ENCODE measurements at regions not wholly inside any gene's neighbourhood (a gene's known extent, or its start where the extent isn't known, plus 50 kb on each side); places are given as distances from the start of the nearest gene placed in this dataset.

DNA sequence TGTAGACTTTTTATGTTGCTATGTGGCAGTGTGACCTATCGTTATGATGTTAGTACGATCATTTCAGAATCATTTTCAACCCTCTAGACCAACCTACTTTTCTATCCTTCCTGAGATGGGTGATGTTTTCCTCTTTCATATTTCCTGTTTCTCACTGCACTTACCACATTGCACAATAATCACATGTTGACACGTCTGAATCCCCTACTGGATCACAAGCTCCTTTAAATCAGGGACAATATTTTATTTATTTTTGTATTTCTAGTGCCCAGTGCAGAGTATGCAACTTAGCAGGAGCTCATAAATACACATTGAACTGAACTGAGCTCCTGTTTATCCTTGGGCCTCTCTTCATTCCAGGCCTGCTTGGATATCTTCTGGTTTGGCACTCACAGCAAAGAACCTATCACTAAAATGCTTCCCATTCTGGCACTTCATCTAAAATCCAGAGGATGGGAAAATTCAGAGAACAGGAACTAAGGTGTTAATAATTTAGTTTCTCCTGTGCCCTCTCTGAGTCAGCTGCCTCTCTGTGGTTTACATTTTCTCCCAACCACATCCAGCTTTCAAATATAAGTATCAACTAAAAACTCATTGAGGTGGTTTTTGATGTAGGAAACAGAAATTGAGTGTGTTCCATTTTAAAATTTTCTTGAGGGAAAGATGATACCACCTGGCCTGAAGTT lies 69.4 kb upstream of the DYRK2 start:
- Mint-ChIP-seq H3K27me3 (ENCODE audit: insufficient read depth, unreplicated experiment) (peaks cover 6% of the 10 kb centered on the region), H3K4me1 (ENCODE audit: low read depth, unreplicated experiment) (no peaks in the 10 kb centered on the region), H3K4me3 (ENCODE audit: unreplicated experiment) (no peak overlapping the region), H3K27ac (ENCODE audit: unreplicated experiment) (no peak overlapping the region), H3K36me3 (ENCODE audit: insufficient read depth, unreplicated experiment) (no peaks in the 10 kb centered on the region), H3K9me3 (ENCODE audit: unreplicated experiment) (peaks cover 9% of the 10 kb centered on the region)
- ChIA-PET CTCF (no interaction called here), POLR2A (no interaction called here)
- DNase-seq = no peak
- H3K4me3 ChIP-seq (ENCODE audit: low read depth, low read length) = no peak overlapping the region
- H3K36me3 ChIP-seq (ENCODE audit: control insufficient read depth, insufficient read depth, low read length) = no peaks in the 10 kb centered on the region
- no peaks in the 10 kb centered on the region; the same call in 1 of the 2 replicates for H3K27me3 ChIP-seq (replicated peaks; ENCODE audit: control insufficient read depth, insufficient read depth, low read length)
- TF ChIP-seq, protein P1, sequence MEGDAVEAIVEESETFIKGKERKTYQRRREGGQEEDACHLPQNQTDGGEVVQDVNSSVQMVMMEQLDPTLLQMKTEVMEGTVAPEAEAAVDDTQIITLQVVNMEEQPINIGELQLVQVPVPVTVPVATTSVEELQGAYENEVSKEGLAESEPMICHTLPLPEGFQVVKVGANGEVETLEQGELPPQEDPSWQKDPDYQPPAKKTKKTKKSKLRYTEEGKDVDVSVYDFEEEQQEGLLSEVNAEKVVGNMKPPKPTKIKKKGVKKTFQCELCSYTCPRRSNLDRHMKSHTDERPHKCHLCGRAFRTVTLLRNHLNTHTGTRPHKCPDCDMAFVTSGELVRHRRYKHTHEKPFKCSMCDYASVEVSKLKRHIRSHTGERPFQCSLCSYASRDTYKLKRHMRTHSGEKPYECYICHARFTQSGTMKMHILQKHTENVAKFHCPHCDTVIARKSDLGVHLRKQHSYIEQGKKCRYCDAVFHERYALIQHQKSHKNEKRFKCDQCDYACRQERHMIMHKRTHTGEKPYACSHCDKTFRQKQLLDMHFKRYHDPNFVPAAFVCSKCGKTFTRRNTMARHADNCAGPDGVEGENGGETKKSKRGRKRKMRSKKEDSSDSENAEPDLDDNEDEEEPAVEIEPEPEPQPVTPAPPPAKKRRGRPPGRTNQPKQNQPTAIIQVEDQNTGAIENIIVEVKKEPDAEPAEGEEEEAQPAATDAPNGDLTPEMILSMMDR (IDR thresholded peaks at IDR 0.05; ENCODE audit: insufficient read depth in 1 of 2, low read depth in 1 of 2, low read length in 1 of 2, severe bottlenecking in 1 of 2, unreplicated experiment in 1 of 2) = no peak
- no peaks in the 10 kb centered on the region for H3K9me3 ChIP-seq
- H3K4me1 ChIP-seq = no peaks in the 10 kb centered on the region
- intact Hi-C loops (cut with micrococcal nuclease; ENCODE audit: unreplicated experiment) = no loop called here
- no TSS peak for BruUV-seq (replicated peaks)

DNA sequence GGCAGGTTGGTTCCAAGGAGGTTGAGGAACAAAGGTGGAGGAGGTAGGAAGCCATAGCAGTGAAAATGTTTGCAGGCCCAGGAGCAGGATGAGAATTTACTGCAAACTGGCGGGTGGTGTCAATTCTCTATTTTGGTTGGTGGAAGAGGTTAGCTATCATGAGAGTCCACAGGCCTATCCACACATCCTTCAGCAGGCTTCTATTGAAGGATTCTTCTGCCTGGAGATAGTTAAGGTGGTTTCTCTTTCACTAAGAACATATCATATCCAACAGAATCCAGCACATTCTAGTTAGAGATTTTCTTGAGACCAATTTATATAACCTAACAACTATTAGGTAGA lies 68.9 kb upstream of the DYRK2 start:
- no peaks in the 10 kb centered on the region for H3K4me1 Mint-ChIP-seq (ENCODE audit: low read depth, unreplicated experiment)
- no peak overlapping the region for H3K27ac Mint-ChIP-seq (ENCODE audit: unreplicated experiment)
- ChIA-PET CTCF (no interaction called here), POLR2A (no interaction called here)
- no peaks in the 10 kb centered on the region for H3K36me3 ChIP-seq (ENCODE audit: control insufficient read depth, insufficient read depth, low read length)
- TF ChIP-seq, protein P1 (IDR thresholded peaks at IDR 0.05; ENCODE audit: insufficient read depth in 1 of 2, low read depth in 1 of 2, low read length in 1 of 2, severe bottlenecking in 1 of 2, unreplicated experiment in 1 of 2) = no peak
- H3K9me3 ChIP-seq = no peaks in the 10 kb centered on the region
- no peaks in the 10 kb centered on the region for H3K36me3 Mint-ChIP-seq (ENCODE audit: insufficient read depth, unreplicated experiment)
- no peaks in the 10 kb centered on the region; the same call in 1 of the 2 replicates for H3K27me3 ChIP-seq (replicated peaks; ENCODE audit: control insufficient read depth, insufficient read depth, low read length)
- H3K4me3 ChIP-seq (ENCODE audit: low read depth, low read length) = no peak overlapping the region
- no TSS peak for BruUV-seq (replicated peaks)
- H3K9me3 Mint-ChIP-seq (ENCODE audit: unreplicated experiment) = peaks cover 9% of the 10 kb centered on the region
- no peaks in the 10 kb centered on the region for H3K4me1 ChIP-seq
- DNase-seq = no peak
- peaks cover 7% of the 10 kb centered on the region for H3K27me3 Mint-ChIP-seq (ENCODE audit: insufficient read depth, unreplicated experiment)
- H3K4me3 Mint-ChIP-seq (ENCODE audit: unreplicated experiment) = no peak overlapping the region
- intact Hi-C loops (cut with micrococcal nuclease; ENCODE audit: unreplicated experiment) = no loop called here

DNA sequence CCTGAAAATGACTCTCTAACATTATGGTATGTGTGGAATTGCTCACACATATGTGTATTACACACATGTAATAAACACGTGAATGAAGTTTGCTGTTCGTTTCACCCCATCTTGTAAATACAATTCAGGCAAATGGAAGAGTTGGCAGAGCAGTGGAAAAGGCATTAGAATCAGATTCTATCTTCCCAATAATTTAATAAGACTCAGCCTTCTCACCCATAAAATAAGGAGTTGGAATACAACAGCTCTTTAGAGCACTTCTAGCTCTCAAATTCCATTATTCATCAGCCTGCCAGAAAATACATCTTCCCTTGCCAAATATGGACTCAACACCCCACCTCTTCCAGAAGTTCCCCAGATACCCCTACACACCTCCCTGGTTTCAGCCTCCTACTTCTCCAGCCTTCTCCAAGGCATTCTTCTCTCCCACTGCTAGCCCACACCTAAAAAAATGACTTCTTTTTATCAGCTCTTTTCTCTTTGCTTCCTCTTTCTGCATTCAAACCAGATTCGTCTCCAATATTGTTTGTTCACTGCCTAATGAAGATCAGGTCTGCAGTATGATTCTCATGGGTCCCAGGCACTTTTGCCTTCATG lies 66.2 kb upstream of the DYRK2 start:
- peaks cover 6% of the 10 kb centered on the region for H3K9me3 Mint-ChIP-seq (ENCODE audit: unreplicated experiment)
- H3K36me3 Mint-ChIP-seq (ENCODE audit: insufficient read depth, unreplicated experiment) = no peaks in the 10 kb centered on the region
- no peak overlapping the region for H3K27ac Mint-ChIP-seq (ENCODE audit: unreplicated experiment)
- ChIA-PET CTCF (no interaction called here), POLR2A (no interaction called here)
- H3K27me3 Mint-ChIP-seq (ENCODE audit: insufficient read depth, unreplicated experiment) = peaks cover 9% of the 10 kb centered on the region
- no TSS peak for BruUV-seq (replicated peaks)
- no peaks in the 10 kb centered on the region for H3K4me1 Mint-ChIP-seq (ENCODE audit: low read depth, unreplicated experiment)
- no peak overlapping the region for H3K4me3 ChIP-seq (ENCODE audit: low read depth, low read length)
- no peak for DNase-seq
- no peak overlapping the region for H3K4me3 Mint-ChIP-seq (ENCODE audit: unreplicated experiment)
- H3K4me1 ChIP-seq = no peaks in the 10 kb centered on the region
- no peaks in the 10 kb centered on the region for H3K36me3 ChIP-seq (ENCODE audit: control insufficient read depth, insufficient read depth, low read length)
- no peaks in the 10 kb centered on the region; the same call in 1 of the 2 replicates for H3K27me3 ChIP-seq (replicated peaks; ENCODE audit: control insufficient read depth, insufficient read depth, low read length)
- TF ChIP-seq, protein P1 (IDR thresholded peaks at IDR 0.05; ENCODE audit: insufficient read depth in 1 of 2, low read depth in 1 of 2, low read length in 1 of 2, severe bottlenecking in 1 of 2, unreplicated experiment in 1 of 2) = no peak
- intact Hi-C loops (cut with micrococcal nuclease; ENCODE audit: unreplicated experiment) = no loop called here
- H3K9me3 ChIP-seq = no peaks in the 10 kb centered on the region

Data from Caco-2 (cell line).